ENCODE measurements at regions not wholly inside any gene's neighbourhood (a gene's known extent, or its start where the extent isn't known, plus 50 kb on each side); places are given as distances from the start of the nearest gene placed in this dataset.

DNA sequence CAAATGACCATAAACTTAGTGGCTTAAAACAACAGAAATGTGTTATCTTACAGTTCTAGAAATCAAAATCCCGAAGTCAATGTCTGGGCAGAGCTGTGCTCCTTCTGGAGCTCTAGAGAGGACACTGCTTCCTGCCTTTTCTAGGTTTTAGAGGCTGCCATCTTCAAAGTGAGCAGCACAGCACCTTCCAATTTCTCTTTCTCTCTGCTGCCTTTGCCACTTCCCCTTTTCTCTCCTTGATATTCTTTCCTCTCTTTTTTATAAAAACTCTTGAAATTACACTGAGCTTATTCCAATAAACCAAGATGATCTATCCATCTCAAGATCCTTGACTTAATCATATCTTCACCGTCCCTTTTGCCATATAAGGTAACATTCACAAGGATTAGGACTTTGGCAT, 616.9 kb downstream of the PLPP3 start:
- TF ChIP-seq POLR2A (IDR thresholded peaks at IDR 0.05; ENCODE audit: low read depth, low read length), result no peak
- TF ChIP-seq TAF1 (IDR thresholded peaks at IDR 0.05; ENCODE audit: borderline replicate concordance, low read depth, low read length), result no peak
